ENCODE measurements at regions not wholly inside any gene's neighbourhood (a gene's known extent, or its start where the extent isn't known, plus 50 kb on each side); places are given as distances from the start of the nearest gene placed in this dataset.

GRCh38 chr14:48967419-48967818 is 618.8 kb downstream of the RPS29 start:
- no peaks in the 10 kb centered on the region for H3K4me1 ChIP-seq (ENCODE audit: control insufficient read depth in 1 of 2, insufficient read depth in 2 of 2, low read length in 2 of 2)

More at GRCh38 chr14:48967419-48967818, 618.8 kb downstream of the RPS29 start:
- no peaks in the 10 kb centered on the region for H3K9me3 ChIP-seq (ENCODE audit: control insufficient read depth in 1 of 2, insufficient read depth in 1 of 2, low read depth in 1 of 2, low read length in 2 of 2)
- ChIA-PET POLR2A (no interaction called here), CTCF (no interaction called here), RAD21 (ENCODE audit: low non-redundant PET in 1 of 2, low total read pairs in 2 of 2, uncharacterized antibody in 2 of 2, unreplicated experiment in 2 of 2) (interaction anchor here in 1 of 2 experiments (0.6 kb wide), 1 partner anchor 272 kb away, joined by 3 read pairs; no protein-coding TSS in a partner anchor)
- no peaks in the 10 kb centered on the region for H4K20me1 ChIP-seq (ENCODE audit: insufficient read depth)
- H3K27me3 ChIP-seq (ENCODE audit: insufficient read depth, low read length) = no peaks in the 10 kb centered on the region
- BruUV-seq (replicated peaks) = no TSS peak
- ATAC-seq = no peak
- H2AFZ ChIP-seq (ENCODE audit: low read depth, low read length, poor library complexity, severe bottlenecking) = no peak overlapping the region
- no peak for DNase-seq (ENCODE audit: low read depth, low spot score)
- H3K27ac ChIP-seq (ENCODE audit: low read depth, low read length) = no peak overlapping the region
- H3K36me3 ChIP-seq (ENCODE audit: control insufficient read depth in 1 of 2, insufficient read depth in 2 of 2, low read length in 2 of 2) = no peaks in the 10 kb centered on the region
- H3K9me2 ChIP-seq (ENCODE audit: insufficient read depth) = no peaks in the 10 kb centered on the region
- no peak overlapping the region for H3K4me3 ChIP-seq (replicated peaks in 1 of 2; ENCODE audit: low read depth in 1 of 2, low read length in 2 of 2)
- H3K4me2 ChIP-seq (ENCODE audit: low read length) = no peak overlapping the region
- TF ChIP-seq SRF (IDR thresholded peaks at IDR 0.05; ENCODE audit: low read depth) = no peak
- TF ChIP-seq MAX (IDR thresholded peaks at IDR 0.05) = no peak
- no peak for TF ChIP-seq SP1 (IDR thresholded peaks at IDR 0.05; ENCODE audit: low read depth)
- no peak for TF ChIP-seq ELF1 (IDR thresholded peaks at IDR 0.05; ENCODE audit: borderline replicate concordance, low read depth)
- TF ChIP-seq ZNF274 (IDR thresholded peaks at IDR 0.05; ENCODE audit: low read depth, low read length) = no peak
- TF ChIP-seq SIN3A (IDR thresholded peaks at IDR 0.05; ENCODE audit: low read depth) = no peak
- TF ChIP-seq POLR2AphosphoS5 (IDR thresholded peaks at IDR 0.05; ENCODE audit: low read depth, low read length) = no peak
- TF ChIP-seq REST (IDR thresholded peaks at IDR 0.05; ENCODE audit: low read depth) = no peak
- no peak for TF ChIP-seq JUND (IDR thresholded peaks at IDR 0.05)
- no peak for TF ChIP-seq EZH2 (IDR thresholded peaks at IDR 0.05)
- no peak for TF ChIP-seq YY1 (IDR thresholded peaks at IDR 0.05; ENCODE audit: extremely low read depth, insufficient replicate concordance, low read depth, low read length)
- TF ChIP-seq TCF7L2 (IDR thresholded peaks at IDR 0.05; ENCODE audit: borderline replicate concordance, extremely low read depth, insufficient read depth, insufficient read length) = no peak
- H3K79me2 ChIP-seq (ENCODE audit: insufficient read depth, low read length) = no peaks in the 10 kb centered on the region
- intact Hi-C loops (cut with micrococcal nuclease) = no loop called here
- no peak overlapping the region for H3K9ac ChIP-seq (ENCODE audit: low read length)
